ENCODE measurements at regions not wholly inside any gene's neighbourhood (a gene's known extent, or its start where the extent isn't known, plus 50 kb on each side); places are given as distances from the start of the nearest gene placed in this dataset.

- Histone ChIP-seq H3K9me3 (ENCODE audit: control insufficient read depth, insufficient read depth, low read length) (no peaks in the 10 kb centered on the region), H3K27ac (ENCODE audit: low read depth, low read length) (no peak overlapping the region), H3K27me3 (ENCODE audit: control insufficient read depth, insufficient read depth, low read length) (no peaks in the 10 kb centered on the region), H3K4me3 (ENCODE audit: low read depth, low read length) (no peak overlapping the region)
- no peak for DNase-seq (ENCODE audit: low read depth, low spot score)
- ChIA-PET CTCF (interaction anchor here (0.6 kb wide), 1 partner anchor 14 kb away, joined by 3 read pairs; no protein-coding TSS in a partner anchor), POLR2A (no interaction called here)
- no peak for TF ChIP-seq CTCF (IDR thresholded peaks at IDR 0.05; ENCODE audit: low read depth, low read length)
Measured at GRCh38 chr4:54556587-54556986, 101.2 kb upstream of the KIT start.

DNA sequence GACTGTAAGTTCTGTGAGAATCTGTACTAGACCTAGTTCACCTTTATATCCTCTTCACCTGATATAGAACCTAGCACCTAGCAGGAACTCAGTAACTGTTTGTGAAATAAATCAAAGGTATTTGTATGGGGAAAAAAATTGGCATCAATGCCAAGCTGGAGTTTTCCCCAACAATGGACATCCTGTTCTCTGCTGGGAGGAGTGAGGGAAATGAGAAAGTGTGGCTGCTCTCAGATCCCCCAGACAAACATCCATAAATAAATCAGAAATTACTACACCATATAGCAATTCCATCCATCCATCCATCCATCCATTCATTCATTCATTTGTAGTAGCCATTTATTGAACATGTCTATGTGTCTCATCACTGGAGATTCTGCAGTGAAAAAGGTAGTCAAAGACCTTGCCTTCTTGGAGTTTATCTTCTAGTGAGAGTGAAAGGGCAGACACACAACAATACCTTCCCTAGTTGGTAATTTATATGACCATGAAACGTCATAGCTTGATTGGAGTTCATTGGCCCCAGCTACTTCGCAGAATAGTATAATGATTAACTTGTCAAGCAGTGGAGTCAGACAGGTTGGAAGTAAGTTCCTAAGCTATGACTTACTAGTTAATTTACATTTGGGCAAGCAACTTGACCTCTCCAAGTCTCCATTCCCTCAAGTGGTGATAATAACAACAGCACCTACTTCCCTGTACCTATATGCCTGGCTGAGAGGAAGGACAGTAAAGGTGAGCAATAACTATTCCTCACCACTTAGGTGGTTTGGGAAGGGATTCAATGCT lies 98.7 kb upstream of the KIT start:
- TF ChIP-seq CTCF (IDR thresholded peaks at IDR 0.05; ENCODE audit: low read depth, low read length): no peak
- CTCF ChIA-PET: no interaction called here
- Histone ChIP-seq H3K4me3 (ENCODE audit: low read depth, low read length) (no peak overlapping the region), H3K27ac (ENCODE audit: low read depth, low read length) (no peak overlapping the region), H3K27me3 (ENCODE audit: control insufficient read depth, insufficient read depth, low read length) (no peaks in the 10 kb centered on the region), H3K9me3 (ENCODE audit: control insufficient read depth, insufficient read depth, low read length) (no peaks in the 10 kb centered on the region)
- POLR2A ChIA-PET: no interaction called here
- DNase-seq (ENCODE audit: low read depth, low spot score): no peak

DNA sequence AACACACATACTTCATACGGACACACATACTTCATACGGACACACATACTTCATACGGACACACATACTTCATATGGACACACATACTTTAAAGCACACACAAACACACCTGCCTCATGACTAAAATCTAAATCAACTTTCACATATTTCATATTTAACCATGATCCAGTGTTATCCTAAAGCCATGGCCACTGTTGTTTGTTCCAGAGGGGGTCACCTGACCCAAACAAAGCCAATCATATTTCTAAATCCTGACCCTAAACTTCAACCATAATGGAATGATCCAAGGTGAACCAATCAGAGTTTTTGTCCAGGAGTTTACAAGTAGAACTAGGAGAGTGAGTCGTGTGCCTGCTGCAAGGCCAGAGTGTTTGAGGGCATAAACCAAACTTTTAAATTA lies 97.2 kb upstream of the KIT start:
- Histone ChIP-seq H3K27ac (ENCODE audit: low read depth, low read length) (no peak overlapping the region), H3K27me3 (ENCODE audit: control insufficient read depth, insufficient read depth, low read length) (no peaks in the 10 kb centered on the region), H3K9me3 (ENCODE audit: control insufficient read depth, insufficient read depth, low read length) (no peaks in the 10 kb centered on the region), H3K4me3 (ENCODE audit: low read depth, low read length) (no peak overlapping the region)
- POLR2A ChIA-PET: no interaction called here
- no peak for DNase-seq (ENCODE audit: low read depth, low spot score)
- no peak for TF ChIP-seq CTCF (IDR thresholded peaks at IDR 0.05; ENCODE audit: low read depth, low read length)
- CTCF ChIA-PET: no interaction called here

- no peak for DNase-seq (ENCODE audit: low read depth, low spot score)
- no peak overlapping the region for H3K27ac ChIP-seq (ENCODE audit: low read depth, low read length)
- CTCF ChIA-PET: no interaction called here
- no peaks in the 10 kb centered on the region for H3K27me3 ChIP-seq (ENCODE audit: control insufficient read depth, insufficient read depth, low read length)
- no peak for TF ChIP-seq CTCF (IDR thresholded peaks at IDR 0.05; ENCODE audit: low read depth, low read length)
- no peaks in the 10 kb centered on the region for H3K9me3 ChIP-seq (ENCODE audit: control insufficient read depth, insufficient read depth, low read length)
- H3K4me3 ChIP-seq (ENCODE audit: low read depth, low read length): no peak overlapping the region
- POLR2A ChIA-PET: no interaction called here
Measured at GRCh38 chr4:54561940-54562339, 95.8 kb upstream of the KIT start.

DNA sequence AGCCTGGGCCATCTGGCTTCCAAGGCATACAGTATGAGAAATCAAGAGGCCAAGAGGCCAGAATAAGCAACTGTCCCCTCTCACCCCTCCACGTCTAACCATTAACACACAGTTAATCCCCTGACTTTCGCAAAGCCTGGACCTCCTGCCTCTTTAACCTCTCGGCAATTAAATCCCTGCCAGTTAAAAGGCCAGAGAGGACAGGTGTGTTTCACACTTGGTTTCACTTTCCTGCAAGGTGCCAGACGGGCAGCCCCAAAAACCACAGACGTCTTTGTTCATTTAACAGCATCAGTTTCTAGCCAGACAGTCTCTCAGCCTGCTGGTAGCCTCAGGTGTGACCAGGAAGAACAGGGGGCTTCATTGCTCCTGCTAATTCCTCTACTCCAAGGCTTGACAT lies 91.1 kb upstream of the KIT start:
- ChIA-PET POLR2A (no interaction called here), CTCF (no interaction called here)
- no peak for TF ChIP-seq CTCF (IDR thresholded peaks at IDR 0.05; ENCODE audit: low read depth, low read length)
- Histone ChIP-seq H3K9me3 (ENCODE audit: control insufficient read depth, insufficient read depth, low read length) (no peaks in the 10 kb centered on the region), H3K4me3 (ENCODE audit: low read depth, low read length) (no peak overlapping the region), H3K27ac (ENCODE audit: low read depth, low read length) (no peak overlapping the region), H3K27me3 (ENCODE audit: control insufficient read depth, insufficient read depth, low read length) (no peaks in the 10 kb centered on the region)
- DNase-seq (ENCODE audit: low read depth, low spot score): no peak
